ENCODE measurements at regions not wholly inside any gene's neighbourhood (a gene's known extent, or its start where the extent isn't known, plus 50 kb on each side); places are given as distances from the start of the nearest gene placed in this dataset.
A peak's percentile ranks its signal among the peaks of the same experiment; 100 is the strongest.

- H3K36me3 Mint-ChIP-seq: no peaks in the 10 kb centered on the region
- Histone ChIP-seq H2AFZ (replicated peaks) (peak overlapping the region; percentile 30), H3K4me1 (peaks cover 30% of the 10 kb centered on the region), H3F3A (ENCODE audit: low read depth) (peaks cover 6% of the 10 kb centered on the region), H3K36me3 (no peaks in the 10 kb centered on the region), H3K4me2 (no peak overlapping the region), H3K9ac (no peak overlapping the region), H4K20me1 (ENCODE audit: low read depth) (no peaks in the 10 kb centered on the region), H3K27me3 (no peaks in the 10 kb centered on the region), H3K27ac (no peak overlapping the region), H3K79me2 (ENCODE audit: low read depth) (no peaks in the 10 kb centered on the region), H3K4me3 (no peak overlapping the region), H3K9me3 (ENCODE audit: low read depth) (no peaks in the 10 kb centered on the region)
- peaks cover 4% of the 10 kb centered on the region for H3K27me3 Mint-ChIP-seq (ENCODE audit: insufficient read depth, low read depth)
- no peak overlapping the region for H3K27ac Mint-ChIP-seq
- no peak overlapping the region for H3K4me3 Mint-ChIP-seq
- no peak for TF ChIP-seq EZH2phosphoT487 (IDR thresholded peaks at IDR 0.05)
- H3K9me3 Mint-ChIP-seq: peaks cover 2% of the 10 kb centered on the region
- H3K4me1 Mint-ChIP-seq: peaks cover 11% of the 10 kb centered on the region
- no peak for DNase-seq (ENCODE audit: low spot score)
These were observed 173.0 kb downstream of the COX18 start for GRCh38 chr4:72896515-72896914.

GRCh38 chr4:72895408-72895807 is 174.1 kb downstream of the COX18 start:
- Mint-ChIP-seq H3K27ac (no peak overlapping the region), H3K27me3 (ENCODE audit: insufficient read depth, low read depth) (peaks cover 4% of the 10 kb centered on the region), H3K9me3 (peaks cover 2% of the 10 kb centered on the region), H3K36me3 (no peaks in the 10 kb centered on the region), H3K4me1 (peaks cover 11% of the 10 kb centered on the region), H3K4me3 (no peak overlapping the region)
- no peak overlapping the region for H2AFZ ChIP-seq (replicated peaks)
- peaks cover 6% of the 10 kb centered on the region for H3F3A ChIP-seq (ENCODE audit: low read depth)
- no peak overlapping the region for H3K4me3 ChIP-seq
- H3K27me3 ChIP-seq: no peaks in the 10 kb centered on the region
- H3K9me3 ChIP-seq (ENCODE audit: low read depth): no peaks in the 10 kb centered on the region
- TF ChIP-seq EZH2phosphoT487 (IDR thresholded peaks at IDR 0.05): peak; percentile 52
- TF ChIP-seq EZH2 (IDR thresholded peaks at IDR 0.05): no peak
- no peak for TF ChIP-seq CTCF (IDR thresholded peaks at IDR 0.05)
- no peak overlapping the region for H3K27ac ChIP-seq
- H3K4me1 ChIP-seq: peaks cover 30% of the 10 kb centered on the region
- peak overlapping the region; percentile 52 for H3K4me2 ChIP-seq
- no peaks in the 10 kb centered on the region for H3K79me2 ChIP-seq (ENCODE audit: low read depth)
- H4K20me1 ChIP-seq (ENCODE audit: low read depth): no peaks in the 10 kb centered on the region
- DNase-seq (ENCODE audit: low spot score): peak; percentile 83
- H3K36me3 ChIP-seq: no peaks in the 10 kb centered on the region
- H3K9ac ChIP-seq: no peak overlapping the region

DNA sequence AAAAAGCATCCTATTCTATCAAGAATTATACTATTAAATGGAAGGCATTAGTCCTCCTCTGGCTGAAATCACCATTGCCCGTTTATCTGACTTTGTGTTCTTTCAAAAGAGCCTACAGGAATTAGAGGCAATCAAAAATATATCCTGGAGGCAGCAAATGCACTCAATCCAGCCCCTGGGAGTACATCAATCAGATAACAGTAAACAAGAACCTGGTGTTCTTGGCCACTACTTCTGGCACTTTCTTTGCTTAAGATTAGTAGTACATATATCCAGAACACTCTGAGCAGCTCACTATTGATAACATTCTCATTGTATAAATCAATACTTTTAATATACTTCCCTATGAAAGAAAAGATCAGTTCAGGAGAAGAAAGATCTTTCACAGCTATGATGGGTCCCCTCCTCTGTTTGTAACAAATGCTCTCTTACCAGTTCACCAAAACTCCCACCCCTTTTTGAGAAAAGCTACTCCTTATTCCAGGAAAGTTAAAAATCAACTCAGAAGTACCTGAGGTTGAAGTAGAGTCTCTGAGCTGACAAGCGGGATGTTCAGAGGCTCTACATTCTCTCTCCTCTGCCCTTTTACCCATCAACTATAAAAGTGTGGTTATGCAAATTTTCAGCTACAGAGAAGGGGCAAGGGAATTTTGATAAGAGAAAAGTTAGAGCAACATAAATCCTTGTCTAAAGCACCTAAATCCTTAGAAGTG is 176.0 kb downstream of the COX18 start:
- H3K27me3 Mint-ChIP-seq (ENCODE audit: insufficient read depth, low read depth): peaks cover 4% of the 10 kb centered on the region
- H3K4me3 Mint-ChIP-seq: no peak overlapping the region
- Histone ChIP-seq H4K20me1 (ENCODE audit: low read depth) (no peaks in the 10 kb centered on the region), H3K4me2 (peak overlapping the region; percentile 12), H3K9ac (no peak overlapping the region), H3F3A (ENCODE audit: low read depth) (peaks cover 6% of the 10 kb centered on the region), H3K9me3 (ENCODE audit: low read depth) (no peaks in the 10 kb centered on the region), H3K27ac (no peak overlapping the region), H3K79me2 (ENCODE audit: low read depth) (no peaks in the 10 kb centered on the region), H3K36me3 (no peaks in the 10 kb centered on the region), H2AFZ (replicated peaks) (peak overlapping the region; percentile 69), H3K4me3 (no peak overlapping the region), H3K27me3 (no peaks in the 10 kb centered on the region), H3K4me1 (peaks cover 30% of the 10 kb centered on the region)
- peaks cover 2% of the 10 kb centered on the region for H3K9me3 Mint-ChIP-seq
- peaks cover 11% of the 10 kb centered on the region for H3K4me1 Mint-ChIP-seq
- no peak for DNase-seq (ENCODE audit: low spot score)
- no peak overlapping the region for H3K27ac Mint-ChIP-seq
- H3K36me3 Mint-ChIP-seq: no peaks in the 10 kb centered on the region
- TF ChIP-seq EZH2 (IDR thresholded peaks at IDR 0.05): no peak
- no peak for TF ChIP-seq EZH2phosphoT487 (IDR thresholded peaks at IDR 0.05)
- TF ChIP-seq CTCF (IDR thresholded peaks at IDR 0.05): no peak

DNA sequence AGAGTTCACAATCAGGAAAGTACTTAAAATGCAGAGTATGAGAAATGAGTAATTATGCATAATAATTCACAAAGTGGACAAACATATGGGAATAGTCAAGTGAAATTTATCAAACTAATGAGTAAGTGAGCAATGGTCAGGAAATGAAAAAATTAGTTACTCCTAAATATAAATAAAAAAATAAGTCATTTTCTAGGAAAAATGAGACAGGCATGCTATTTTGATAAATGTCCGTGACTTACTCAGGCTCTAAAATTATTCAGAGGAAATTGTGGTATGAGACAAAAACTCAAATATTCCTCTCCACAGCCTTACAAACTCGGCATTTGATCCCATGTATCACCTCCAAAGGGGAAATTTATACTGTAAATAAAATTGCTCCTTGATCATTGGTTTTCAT is 181.2 kb downstream of the COX18 start:
- Mint-ChIP-seq H3K9me3 (peaks cover 4% of the 10 kb centered on the region), H3K4me1 (no peaks in the 10 kb centered on the region), H3K27ac (no peak overlapping the region), H3K27me3 (ENCODE audit: insufficient read depth, low read depth) (no peaks in the 10 kb centered on the region), H3K4me3 (no peak overlapping the region), H3K36me3 (no peaks in the 10 kb centered on the region)
- Histone ChIP-seq H3K27ac (no peak overlapping the region), H3K27me3 (no peaks in the 10 kb centered on the region), H3K9me3 (ENCODE audit: low read depth) (no peaks in the 10 kb centered on the region), H4K20me1 (ENCODE audit: low read depth) (no peaks in the 10 kb centered on the region), H3K79me2 (ENCODE audit: low read depth) (no peaks in the 10 kb centered on the region), H3K9ac (no peak overlapping the region), H2AFZ (replicated peaks) (no peak overlapping the region), H3K4me2 (no peak overlapping the region), H3K36me3 (no peaks in the 10 kb centered on the region), H3F3A (ENCODE audit: low read depth) (no peaks in the 10 kb centered on the region), H3K4me1 (peaks cover under 1% of the 10 kb centered on the region), H3K4me3 (no peak overlapping the region)
- TF ChIP-seq EZH2 (IDR thresholded peaks at IDR 0.05) (no peak), CTCF (IDR thresholded peaks at IDR 0.05) (no peak), EZH2phosphoT487 (IDR thresholded peaks at IDR 0.05) (no peak)
- DNase-seq (ENCODE audit: low spot score): no peak
